DND-41 (cell line): ENCODE measurements at regions not wholly inside any gene's neighbourhood (a gene's known extent, or its start where the extent isn't known, plus 50 kb on each side); places are given as distances from the start of the nearest gene placed in this dataset.

Experiments
- ATAC-seq: fragments of 200-7000 bp; cut with Tn5 transposase; 3 replicates; pipeline ENCODE4 v1.9.1; 2021; ENCODE audit warnings: low read depth; ENCODE audit not compliant: insufficient read depth
- DNase-seq: peaks from one replicate; pipeline ENCODE4 v3.0.0-alpha.2; 2020
- H2AFZ ChIP-seq: 2 replicates; pipeline ENCODE4 v1.6.0; 2012; ENCODE audit warnings: low read depth, low read length
- H3K27ac ChIP-seq: 2 replicates; pipeline ENCODE4 v1.5.1; 2012; ENCODE audit warnings: low read length, inconsistent platforms
- H3K27me3 ChIP-seq: fragments of 200-600 bp; sonication (generic); 2 replicates; pipeline ENCODE4 v1.6.0; 2012; ENCODE audit warnings: low read length, mild to moderate bottlenecking, inconsistent platforms; ENCODE audit not compliant: insufficient read depth, poor library complexity
- H3K36me3 ChIP-seq: 2 replicates; pipeline ENCODE4 v1.5.1; 2012; ENCODE audit warnings: low read length, inconsistent platforms; ENCODE audit not compliant: insufficient read depth
- H3K4me1 ChIP-seq: 2 replicates; pipeline ENCODE4 v1.5.1; 2012; ENCODE audit warnings: mild to moderate bottlenecking, low read length; ENCODE audit not compliant: insufficient read depth
- H3K4me2 ChIP-seq: 2 replicates; pipeline ENCODE4 v1.6.0; 2012; ENCODE audit warnings: mild to moderate bottlenecking, moderate library complexity, low read length, inconsistent platforms; ENCODE audit not compliant: insufficient read depth
- H3K4me3 ChIP-seq, 2 experiments: fragments of 200-600 bp in 1 of 2; shearing (Covaris generic) in 1 of 2; 2 replicates each; pipeline ENCODE4 v1.5.1; 2012 to 2016; ENCODE audit warnings: inconsistent platforms in 2 of 2, low read length in 2 of 2, mild to moderate bottlenecking in 2 of 2, low read depth in 1 of 2, moderate library complexity in 1 of 2
- H3K79me2 ChIP-seq: 2 replicates; pipeline ENCODE4 v1.6.0; 2012; ENCODE audit warnings: low read length, inconsistent platforms; ENCODE audit not compliant: insufficient read depth
- H3K9ac ChIP-seq: 2 replicates; pipeline ENCODE4 v1.6.0; 2012; ENCODE audit warnings: low read depth, mild to moderate bottlenecking, inconsistent platforms, low read length, moderate library complexity
- H3K9me3 ChIP-seq: 2 replicates; pipeline ENCODE4 v1.5.1; 2012; ENCODE audit warnings: low read length, moderate library complexity, mild to moderate bottlenecking, inconsistent platforms; ENCODE audit not compliant: insufficient read depth, severe bottlenecking
- H4K20me1 ChIP-seq: 2 replicates; pipeline ENCODE4 v1.6.0; 2012; ENCODE audit warnings: low read length; ENCODE audit not compliant: insufficient read depth
- CTCF ChIP-seq: IDR thresholded peaks from 2 replicates; pipeline ENCODE4 v1.5.1; 2012; ENCODE audit warnings: borderline replicate concordance, low read length, moderate library complexity, mild to moderate bottlenecking; ENCODE audit not compliant: poor library complexity, severe bottlenecking; ENCODE audit errors: extremely low read depth
- EZH2 ChIP-seq: IDR thresholded peaks from 3 replicates; pipeline ENCODE4 v1.6.1; 2012; ENCODE audit warnings: borderline replicate concordance, low read depth, mild to moderate bottlenecking, moderate library complexity, low read length, inconsistent platforms; ENCODE audit not compliant: severe bottlenecking

GRCh38 chr5:103375863-103376591 lies 117.5 kb downstream of the MACIR start:
- ATAC-seq = no peak
- Histone ChIP-seq H3K27ac (no peak overlapping the region), H3K4me1 (no peaks in the 10 kb centered on the region), H3K9me3 (no peaks in the 10 kb centered on the region), H3K79me2 (no peaks in the 10 kb centered on the region), H3K27me3 (no peaks in the 10 kb centered on the region), H3K36me3 (no peaks in the 10 kb centered on the region), H2AFZ (no peak overlapping the region), H3K4me3 (no peak overlapping the region), H4K20me1 (no peaks in the 10 kb centered on the region), H3K4me2 (no peak overlapping the region), H3K9ac (no peak overlapping the region)
- TF ChIP-seq CTCF (no peak), EZH2 (no peak)
- no peak for DNase-seq

- no peaks in the 10 kb centered on the region for H3K27me3 ChIP-seq
- H3K79me2 ChIP-seq = no peaks in the 10 kb centered on the region
- H3K4me2 ChIP-seq = no peak overlapping the region
- H3K4me3 ChIP-seq = no peak overlapping the region
- H4K20me1 ChIP-seq = no peaks in the 10 kb centered on the region
- no peaks in the 10 kb centered on the region for H3K36me3 ChIP-seq
- no peak overlapping the region for H3K27ac ChIP-seq
- H3K9ac ChIP-seq = no peak overlapping the region
- TF ChIP-seq CTCF (no peak), EZH2 (no peak)
- DNase-seq = no peak
- ATAC-seq = no peak
- no peak overlapping the region for H2AFZ ChIP-seq
- H3K4me1 ChIP-seq = no peaks in the 10 kb centered on the region
- H3K9me3 ChIP-seq = no peaks in the 10 kb centered on the region
Measured at GRCh38 chr5:103375350-103375749, 116.8 kb downstream of the MACIR start.

GRCh38 chr5:103374473-103374963 lies 116.0 kb downstream of the MACIR start:
- H3K4me3 ChIP-seq = no peak overlapping the region
- H2AFZ ChIP-seq = no peak overlapping the region
- no peaks in the 10 kb centered on the region for H4K20me1 ChIP-seq
- ATAC-seq = no peak
- DNase-seq = no peak
- no peak overlapping the region for H3K4me2 ChIP-seq
- H3K79me2 ChIP-seq = no peaks in the 10 kb centered on the region
- H3K27me3 ChIP-seq = no peaks in the 10 kb centered on the region
- TF ChIP-seq CTCF = no peak
- no peak for TF ChIP-seq EZH2
- no peaks in the 10 kb centered on the region for H3K36me3 ChIP-seq
- no peak overlapping the region for H3K27ac ChIP-seq
- H3K9me3 ChIP-seq = no peaks in the 10 kb centered on the region
- H3K4me1 ChIP-seq = no peaks in the 10 kb centered on the region
- no peak overlapping the region for H3K9ac ChIP-seq
